Posterior cingulate gyrus (tissue), 11 donors: ENCODE measurements at regions not wholly inside any gene's neighbourhood (a gene's known extent, or its start where the extent isn't known, plus 50 kb on each side); places are given as distances from the start of the nearest gene placed in this dataset.
A peak's percentile ranks its signal among the peaks of the same experiment; 100 is the strongest.
"Not testable (repeated sequence)": the region's sequence is repeated elsewhere in the genome, so short reads cannot be mapped to it uniquely, and the experiment has no call there.

Experiments
- DNase-seq, 10 donors: peaks; one replicate each; pipeline versions ENCODE4 v3.0.0 to v3.0.0-alpha.2; 2020 to 2021; ENCODE audit warnings: mixed read lengths in 3 of 10
- intact Hi-C: fragments of 100-400 bp; cut with DNase I; formaldehyde crosslinking; loops from one replicate; pipeline ENCODE4 v1.15.1; 2023

- no peak for DNase-seq
- intact Hi-C loops = no loop called here
Observed at GRCh38 chr1:214715126-214715525, 112.1 kb downstream of the CENPF start.

GRCh38 chr1:214717351-214717750 lies 114.4 kb downstream of the CENPF start:
- intact Hi-C loops = no loop called here
- no peak for DNase-seq

GRCh38 chr1:214718724-214719123 lies 115.7 kb downstream of the CENPF start:
- intact Hi-C loops = no loop called here
- DNase-seq = no peak

GRCh38 chr1:214719207-214719606 lies 116.2 kb downstream of the CENPF start:
- no peak for DNase-seq
- intact Hi-C loops = no loop called here

DNA sequence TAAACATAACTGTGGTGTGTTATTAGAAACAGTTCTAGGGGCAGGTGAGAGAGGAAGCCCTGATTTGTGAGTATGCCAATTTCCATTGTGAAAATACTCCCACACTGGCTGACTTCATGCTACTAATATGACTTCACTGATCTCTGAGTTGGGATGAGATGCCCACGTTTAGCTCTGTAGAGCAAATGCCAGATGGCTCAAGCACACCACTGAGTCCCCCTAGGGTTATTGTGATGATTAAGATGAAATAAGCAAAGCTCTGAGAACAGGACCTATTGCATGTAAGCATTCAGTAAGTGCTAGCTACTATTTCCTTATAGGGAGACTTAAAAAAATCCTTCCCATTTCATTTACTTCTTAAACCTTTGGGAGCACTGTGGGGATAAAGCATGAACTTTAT lies 117.6 kb downstream of the CENPF start:
- DNase-seq = no peak
- intact Hi-C loops = no loop called here

GRCh38 chr1:214727274-214727673 lies 124.3 kb downstream of the CENPF start:
- no peak for DNase-seq
- intact Hi-C loops = no loop called here

DNA sequence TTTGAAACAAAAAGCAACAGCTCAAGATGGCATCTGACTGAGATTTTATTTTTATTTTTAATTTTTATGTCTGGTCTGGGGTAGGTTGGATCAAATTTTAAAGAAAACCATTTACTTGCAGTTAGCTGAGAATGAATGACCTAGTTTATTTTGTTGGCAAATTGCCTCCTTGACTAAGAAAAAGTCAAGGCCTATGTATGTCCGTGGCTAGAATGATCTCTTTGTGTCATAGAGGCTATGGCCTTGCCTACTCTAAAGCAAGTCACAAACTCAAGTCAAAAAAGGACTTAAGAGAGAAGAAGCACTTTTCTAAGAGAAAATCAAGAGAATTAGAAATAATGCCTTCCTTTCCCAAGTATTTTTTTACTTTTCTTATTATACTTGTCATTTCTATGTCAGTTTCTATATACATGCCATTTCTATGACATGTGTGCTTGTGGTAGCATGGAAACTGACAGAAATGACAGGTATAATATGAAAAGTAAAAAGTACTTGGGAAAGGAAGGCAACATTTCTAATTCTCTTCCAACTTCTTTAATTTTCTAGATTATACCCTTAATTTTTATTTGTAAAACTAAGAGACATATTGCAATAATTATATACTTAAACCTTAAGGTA lies 136.7 kb downstream of the CENPF start:
- intact Hi-C loops = no loop called here
- DNase-seq = no peak

GRCh38 chr1:214740471-214740870 lies 137.5 kb downstream of the CENPF start:
- intact Hi-C loops = no loop called here
- no peak for DNase-seq

DNA sequence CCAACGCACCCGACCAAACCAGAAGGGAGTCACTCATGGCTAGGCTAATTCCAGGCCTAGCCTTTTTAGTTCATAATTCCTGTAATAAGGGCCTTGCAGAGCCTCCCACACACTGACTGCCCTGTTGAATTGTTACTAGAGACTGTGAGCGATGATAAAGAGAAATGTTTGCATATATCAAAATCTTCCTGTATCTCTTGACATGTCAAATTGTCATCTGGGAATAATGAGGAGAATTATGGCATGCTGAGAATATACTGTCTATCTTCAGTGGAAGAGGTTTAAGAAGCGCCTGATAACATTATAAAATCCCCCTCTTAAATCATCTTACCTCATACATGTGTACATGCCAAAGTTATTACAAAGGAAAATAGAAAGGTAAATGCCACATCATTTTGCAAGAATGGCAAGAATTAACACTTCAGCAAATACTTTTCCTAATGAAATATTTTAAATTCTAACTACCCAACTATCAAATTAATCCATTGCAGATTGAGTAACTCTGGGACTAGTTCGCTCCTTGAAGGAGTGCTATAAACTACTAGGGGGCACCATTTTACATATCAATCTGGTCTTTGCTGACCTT lies 144.1 kb downstream of the CENPF start:
- intact Hi-C loops = no loop called here
- no peak for DNase-seq

GRCh38 chr1:214753236-214753852 lies 150.3 kb downstream of the CENPF start:
- no peak for DNase-seq
- intact Hi-C loops = no loop called here

DNA sequence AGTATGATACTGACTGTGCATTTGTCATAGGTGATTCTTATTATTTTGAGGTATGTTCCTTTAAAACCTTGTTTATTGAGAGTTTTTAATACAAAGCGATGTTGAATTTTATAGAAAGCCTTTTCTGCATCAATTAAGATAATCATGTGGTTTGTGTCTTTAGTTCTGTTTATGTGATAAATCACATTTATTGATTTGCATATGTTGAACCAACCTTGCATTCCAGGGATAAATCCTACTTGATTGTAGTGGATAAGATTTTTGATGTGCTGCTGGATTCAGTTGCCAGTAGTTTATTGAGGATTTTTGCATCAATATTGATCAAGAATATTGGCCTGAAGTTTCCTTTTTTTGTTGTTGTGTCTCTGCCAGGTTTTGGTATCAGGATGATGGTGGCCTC lies 158.0 kb downstream of the CENPF start:
- intact Hi-C loops = no loop called here

GRCh38 chr1:214762902-214763301 lies 159.9 kb downstream of the CENPF start:
- intact Hi-C loops = no loop called here
- DNase-seq = no peak

More for the DNA sequence above, 158.0 kb downstream of the CENPF start:
- DNase-seq = no peak

DNA sequence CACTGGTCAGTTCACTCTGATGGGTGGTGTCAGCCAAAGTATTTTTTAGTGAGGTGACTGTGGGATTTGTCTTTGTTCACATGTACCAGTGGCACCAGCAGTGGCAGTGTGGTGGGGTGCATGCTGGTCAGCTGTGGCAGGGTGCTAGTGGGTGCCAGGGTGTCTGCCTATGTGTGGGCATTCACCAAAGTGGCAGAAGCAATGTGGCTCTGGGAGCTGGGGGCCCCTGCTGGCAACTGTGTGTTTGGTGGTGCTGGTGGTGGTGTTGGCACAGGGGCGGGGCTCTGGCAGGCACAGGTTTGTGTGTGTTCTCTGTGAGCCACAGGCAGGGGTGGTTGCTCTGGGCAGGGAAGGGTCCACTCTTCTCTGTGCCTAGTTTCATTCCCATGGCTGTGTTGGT lies 161.5 kb downstream of the CENPF start:
- intact Hi-C loops = no loop called here
- DNase-seq = peak in 2 of 10 donors; percentile 44 to 69

DNA sequence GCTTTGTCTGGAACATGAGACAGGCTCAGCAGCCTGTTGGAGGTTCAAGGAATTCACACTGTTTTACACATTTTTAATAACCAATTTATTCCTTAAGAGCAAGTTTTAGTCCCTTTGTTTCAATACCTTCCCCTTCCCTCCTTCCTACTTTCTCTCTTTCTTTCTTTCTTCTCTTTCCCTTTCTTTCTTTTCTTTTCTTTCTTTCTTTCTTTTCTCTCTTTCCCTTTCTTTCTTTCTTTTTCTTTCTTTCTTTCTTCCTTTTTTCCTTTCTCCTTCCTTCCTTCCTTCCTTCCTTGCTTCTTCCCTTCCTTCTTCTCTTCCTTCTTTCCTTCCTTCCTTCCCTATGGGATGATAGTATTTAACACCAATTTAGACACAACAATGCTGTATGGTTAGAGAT lies 164.2 kb downstream of the CENPF start:
- intact Hi-C loops = no loop called here
- no peak for DNase-seq

- intact Hi-C loops, DNase-seq: not testable (repeated sequence)
Observed at GRCh38 chr1:214769666-214770065, 166.7 kb downstream of the CENPF start.

DNA sequence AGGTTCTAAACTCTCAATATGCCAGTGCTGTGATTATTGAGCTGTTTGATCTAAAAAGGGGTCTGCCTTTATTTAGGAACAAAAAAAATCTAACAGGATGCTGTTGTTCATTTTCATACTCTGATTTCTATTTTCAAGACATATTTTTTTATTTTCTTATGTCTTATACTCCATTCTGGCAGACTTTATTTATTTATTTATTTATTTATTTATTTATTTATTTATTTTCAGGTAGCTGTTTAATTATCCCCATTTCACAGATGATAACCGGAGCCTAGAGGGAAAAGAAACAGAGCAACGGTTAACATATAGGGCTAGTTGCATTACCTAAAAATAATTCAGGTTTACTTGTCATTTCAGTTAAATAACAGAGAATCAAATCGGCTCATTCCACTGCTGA lies 174.4 kb downstream of the CENPF start:
- DNase-seq = no peak
- intact Hi-C loops = no loop called here

GRCh38 chr1:214791961-214792360 lies 189.0 kb downstream of the CENPF start:
- intact Hi-C loops = no loop called here
- no peak for DNase-seq

- intact Hi-C loops = no loop called here
- no peak for DNase-seq
Observed at GRCh38 chr1:214792527-214793186, 189.7 kb downstream of the CENPF start.

DNA sequence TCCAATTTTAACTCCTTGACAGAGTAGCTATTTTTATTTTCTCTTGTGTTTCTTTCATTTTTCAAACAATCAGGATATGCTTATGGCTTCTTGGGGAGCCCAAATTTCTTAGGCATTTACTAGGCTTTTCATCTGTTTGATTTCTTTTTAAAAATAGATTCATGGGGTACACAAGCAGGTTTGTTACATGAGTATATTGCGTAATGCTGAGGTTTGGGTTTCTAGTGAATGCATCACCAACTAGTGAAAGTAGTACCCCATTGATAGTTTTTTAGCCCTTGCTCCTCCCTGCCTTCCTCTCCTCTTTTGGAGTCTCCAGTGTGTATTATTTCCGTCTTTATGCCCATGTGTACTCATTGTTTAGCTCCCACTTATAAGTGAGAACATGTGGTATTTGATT lies 190.7 kb downstream of the CENPF start:
- DNase-seq = no peak
- intact Hi-C loops = no loop called here

GRCh38 chr1:214801191-214801590 lies 198.2 kb downstream of the CENPF start:
- intact Hi-C loops = no loop called here

GRCh38 chr1:214808845-214809460 lies 206.0 kb downstream of the CENPF start:
- no peak for DNase-seq

More at GRCh38 chr1:214801191-214801590, 198.2 kb downstream of the CENPF start:
- DNase-seq = no peak

More at GRCh38 chr1:214808845-214809460, 206.0 kb downstream of the CENPF start:
- intact Hi-C loops = no loop called here
